ENCODE measurements at regions not wholly inside any gene's neighbourhood (a gene's known extent, or its start where the extent isn't known, plus 50 kb on each side); places are given as distances from the start of the nearest gene placed in this dataset.

GRCh38 chr3:144235489-144235888 is 263.9 kb downstream of the DIPK2A start:
- FAIRE-seq, result no peak

- FAIRE-seq, result no peak
Observed at GRCh38 chr3:144237351-144237750, 265.7 kb downstream of the DIPK2A start.

GRCh38 chr3:144241404-144241803 is 269.8 kb downstream of the DIPK2A start:
- FAIRE-seq, result no peak

- FAIRE-seq, result no peak
Observed at GRCh38 chr3:144242747-144243146, 271.1 kb downstream of the DIPK2A start.

GRCh38 chr3:144244662-144245061 is 273.0 kb downstream of the DIPK2A start:
- FAIRE-seq, result no peak

GRCh38 chr3:144252896-144253295 is 281.3 kb downstream of the DIPK2A start:
- no peak for FAIRE-seq

- FAIRE-seq, result no peak
Observed at GRCh38 chr3:144257381-144257780, 285.8 kb downstream of the DIPK2A start.

GRCh38 chr3:144259267-144259666 is 287.6 kb downstream of the DIPK2A start:
- no peak for FAIRE-seq

- FAIRE-seq, result no peak
Observed at GRCh38 chr3:144263706-144264105, 292.1 kb downstream of the DIPK2A start.

GRCh38 chr3:144264350-144264749 is 292.7 kb downstream of the DIPK2A start:
- FAIRE-seq, result no peak

GRCh38 chr3:144264794-144265193 is 293.2 kb downstream of the DIPK2A start:
- no peak for FAIRE-seq

GRCh38 chr3:144265542-144266100 is 294.0 kb downstream of the DIPK2A start:
- FAIRE-seq, result no peak

- no peak for FAIRE-seq
Observed at GRCh38 chr3:144270100-144270499, 298.5 kb downstream of the DIPK2A start.

- no peak for FAIRE-seq
Observed at GRCh38 chr3:144272680-144273079, 301.1 kb downstream of the DIPK2A start.

- FAIRE-seq, result no peak
Observed at GRCh38 chr3:144273601-144274000, 302.0 kb downstream of the DIPK2A start.

- no peak for FAIRE-seq
Observed at GRCh38 chr3:144275005-144275404, 303.4 kb downstream of the DIPK2A start.

GRCh38 chr3:144282313-144282712 is 310.7 kb downstream of the DIPK2A start:
- no peak for FAIRE-seq

GRCh38 chr3:144286235-144286910 is 314.8 kb downstream of the DIPK2A start:
- FAIRE-seq, result no peak

GRCh38 chr3:144287001-144287400 is 315.4 kb downstream of the DIPK2A start:
- FAIRE-seq, result no peak

GRCh38 chr3:144289057-144289456 is 317.4 kb downstream of the DIPK2A start:
- no peak for FAIRE-seq

GRCh38 chr3:144294659-144295538 is 323.3 kb downstream of the DIPK2A start:
- no peak for FAIRE-seq

GRCh38 chr3:144295613-144296012 is 324.0 kb downstream of the DIPK2A start:
- no peak for FAIRE-seq

- FAIRE-seq, result no peak
Observed at GRCh38 chr3:144296808-144297207, 325.2 kb downstream of the DIPK2A start.

GRCh38 chr3:144301863-144302262 is 330.2 kb downstream of the DIPK2A start:
- FAIRE-seq, result no peak

All from G401.6 (cell line).